ENCODE measurements at regions not wholly inside any gene's neighbourhood (a gene's known extent, or its start where the extent isn't known, plus 50 kb on each side); places are given as distances from the start of the nearest gene placed in this dataset.

- no peak overlapping the region for H3K4me3 ChIP-seq
- H3K27ac ChIP-seq, result no peak overlapping the region
- no peaks in the 10 kb centered on the region for H3K36me3 ChIP-seq (replicated peaks in 1 of 2; ENCODE audit: insufficient read depth in 1 of 2, low read depth in 2 of 2)
- H3K9me3 ChIP-seq, result no peaks in the 10 kb centered on the region
- intact Hi-C loops (cut with DNase I), result no loop called here
- H3K4me1 ChIP-seq, result no peaks in the 10 kb centered on the region
- 75 to 83% methylated on average over 12 to 13 of the region's 13 CpGs for WGBS, 2 donors
- no peaks in the 10 kb centered on the region for H3K27me3 ChIP-seq
- TF ChIP-seq CTCF (IDR thresholded peaks at IDR 0.05), result no peak
- TF ChIP-seq POLR2A (IDR thresholded peaks at IDR 0.05), result no peak
- ATAC-seq, result no peak
- peak in 1 of 4 donors; percentile 2 for DNase-seq
These were observed 91.5 kb downstream of the RTL6 start for GRCh38 chr22:44406341-44407170.

DNA sequence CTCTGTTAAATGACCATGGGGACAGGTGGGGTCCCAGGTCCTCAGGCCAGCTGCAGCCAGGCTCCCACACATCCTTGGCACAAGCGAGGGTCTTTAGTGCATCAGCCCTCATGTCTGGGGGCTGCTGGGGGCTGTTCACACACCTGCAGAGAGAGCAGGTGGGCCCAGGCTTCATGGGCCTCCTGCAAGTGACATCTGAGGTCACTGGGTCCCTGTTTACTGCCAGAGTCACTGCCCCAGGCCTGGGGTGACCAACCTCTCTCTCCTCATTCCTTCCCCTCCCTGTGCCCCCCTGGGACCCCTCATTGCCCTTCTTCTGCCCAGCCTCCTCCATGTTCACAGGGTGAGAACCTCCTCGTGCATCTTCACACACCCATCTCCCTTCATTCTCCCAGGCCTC lies 92.4 kb downstream of the RTL6 start:
- DNase-seq, result peak in 1 of 4 donors; percentile 2
- ATAC-seq, result no peak
- H3K4me3 ChIP-seq, result no peak overlapping the region
- no peaks in the 10 kb centered on the region for H3K9me3 ChIP-seq
- no peaks in the 10 kb centered on the region for H3K27me3 ChIP-seq
- WGBS, 2 donors, result 60 to 75% methylated on average over 2 of the region's 2 CpGs
- no peaks in the 10 kb centered on the region for H3K36me3 ChIP-seq (replicated peaks in 1 of 2; ENCODE audit: insufficient read depth in 1 of 2, low read depth in 2 of 2)
- TF ChIP-seq CTCF (IDR thresholded peaks at IDR 0.05), result no peak
- TF ChIP-seq POLR2A (IDR thresholded peaks at IDR 0.05), result no peak
- no peak overlapping the region for H3K27ac ChIP-seq
- H3K4me1 ChIP-seq, result no peaks in the 10 kb centered on the region
- intact Hi-C loops (cut with DNase I), result no loop called here

DNA sequence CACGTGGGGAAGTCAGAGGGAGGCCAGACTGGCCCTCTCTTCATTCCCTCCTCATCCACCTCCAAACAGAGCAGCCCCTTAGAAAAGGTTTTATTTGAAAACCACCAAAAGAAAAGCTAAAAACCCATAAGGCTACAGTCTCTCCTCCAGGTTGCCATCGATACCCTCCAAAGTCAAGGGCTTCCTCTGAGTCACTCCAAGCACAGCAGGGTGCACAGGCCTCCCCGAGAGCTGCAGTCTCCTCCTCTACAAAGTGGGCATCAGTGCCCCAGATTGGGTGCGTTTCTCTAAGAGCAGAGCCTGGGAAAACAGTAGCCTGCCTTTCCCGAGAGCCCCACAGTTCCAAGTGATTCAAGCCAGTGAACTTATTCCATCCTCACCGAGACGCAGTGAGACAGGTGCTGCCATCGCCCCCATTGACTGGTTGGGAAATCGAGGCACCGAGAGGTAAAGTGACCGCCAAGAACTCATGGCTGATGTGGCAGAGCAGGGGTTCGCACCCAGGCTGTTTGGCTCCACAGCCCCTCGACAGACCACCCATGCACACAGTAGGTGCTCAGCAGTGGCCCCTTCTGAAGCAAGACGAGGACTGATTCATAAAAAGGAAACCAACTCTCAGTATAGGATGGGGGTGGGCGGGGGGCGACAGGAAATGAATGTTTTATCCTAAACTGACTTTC lies 91.7 kb upstream of the SHISAL1 start:
- no peak for ATAC-seq
- TF ChIP-seq POLR2A (IDR thresholded peaks at IDR 0.05) (no peak), CTCF (IDR thresholded peaks at IDR 0.05) (no peak)
- intact Hi-C loops (cut with DNase I), result no loop called here
- no peaks in the 10 kb centered on the region for H3K27me3 ChIP-seq
- peak in 1 of 4 donors; percentile 4 for DNase-seq
- WGBS, 2 donors, result 80 to 82% methylated on average over 12 to 16 of the region's 16 CpGs
- peaks cover 4% of the 10 kb centered on the region for H3K4me1 ChIP-seq
- no peaks in the 10 kb centered on the region for H3K9me3 ChIP-seq
- no peak overlapping the region for H3K4me3 ChIP-seq
- H3K27ac ChIP-seq, result no peak overlapping the region
- H3K36me3 ChIP-seq (replicated peaks in 1 of 2; ENCODE audit: insufficient read depth in 1 of 2, low read depth in 2 of 2), result no peaks in the 10 kb centered on the region

GRCh38 chr22:44403602-44404329 lies 91.0 kb upstream of the SHISAL1 start:
- no peaks in the 10 kb centered on the region for H3K27me3 ChIP-seq
- intact Hi-C loops (cut with DNase I), result no loop called here
- H3K4me1 ChIP-seq, result peaks cover 11% of the 10 kb centered on the region
- H3K4me3 ChIP-seq, result no peak overlapping the region
- H3K9me3 ChIP-seq, result no peaks in the 10 kb centered on the region
- ATAC-seq (no peak), DNase-seq (peak in 1 of 4 donors; percentile 7)
- no peaks in the 10 kb centered on the region for H3K36me3 ChIP-seq (replicated peaks in 1 of 2; ENCODE audit: insufficient read depth in 1 of 2, low read depth in 2 of 2)
- no peak overlapping the region for H3K27ac ChIP-seq
- no peak for TF ChIP-seq POLR2A (IDR thresholded peaks at IDR 0.05)
- no peak for TF ChIP-seq CTCF (IDR thresholded peaks at IDR 0.05)
- 68 to 85% methylated on average over 7 to 10 of the region's 10 CpGs for WGBS, 2 donors
